ENCODE measurements at regions not wholly inside any gene's neighbourhood (a gene's known extent, or its start where the extent isn't known, plus 50 kb on each side); places are given as distances from the start of the nearest gene placed in this dataset.

DNA sequence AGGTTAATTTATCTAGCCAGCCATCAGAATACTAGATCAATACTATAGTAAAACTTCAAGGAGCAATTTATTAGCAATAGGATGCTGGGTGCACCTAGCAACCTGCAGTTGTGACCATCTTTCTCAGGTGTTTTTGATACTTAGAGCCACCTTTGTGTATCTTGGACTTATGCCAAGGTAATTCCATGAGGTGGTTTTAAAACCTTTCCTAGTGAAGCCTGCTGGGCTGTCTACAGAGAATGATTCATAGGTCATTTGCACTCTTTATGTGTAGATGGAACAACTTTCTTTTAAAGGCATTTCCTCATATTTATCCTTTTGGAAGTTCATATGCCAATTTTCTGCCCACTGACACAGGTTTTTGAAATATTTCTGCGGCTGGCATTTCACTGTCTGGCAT is 1030.1 kb upstream of the POU3F3 start:
- H3K36me3 ChIP-seq = no peaks in the 10 kb centered on the region
- H3K4me1 ChIP-seq (ENCODE audit: control insufficient read depth in 1 of 2, low read depth in 2 of 2) = no peaks in the 10 kb centered on the region
- no peaks in the 10 kb centered on the region for H3K27me3 ChIP-seq (replicated peaks; ENCODE audit: insufficient read depth)
- DNase-seq (ENCODE audit: low spot score) = no peak
- no peak overlapping the region for H3K27ac ChIP-seq
- H3K9me3 ChIP-seq = no peaks in the 10 kb centered on the region
- no peak for ATAC-seq (ENCODE audit: insufficient number of reproducible peaks, low FRiP score, low read depth)
- TF ChIP-seq, protein P1, sequence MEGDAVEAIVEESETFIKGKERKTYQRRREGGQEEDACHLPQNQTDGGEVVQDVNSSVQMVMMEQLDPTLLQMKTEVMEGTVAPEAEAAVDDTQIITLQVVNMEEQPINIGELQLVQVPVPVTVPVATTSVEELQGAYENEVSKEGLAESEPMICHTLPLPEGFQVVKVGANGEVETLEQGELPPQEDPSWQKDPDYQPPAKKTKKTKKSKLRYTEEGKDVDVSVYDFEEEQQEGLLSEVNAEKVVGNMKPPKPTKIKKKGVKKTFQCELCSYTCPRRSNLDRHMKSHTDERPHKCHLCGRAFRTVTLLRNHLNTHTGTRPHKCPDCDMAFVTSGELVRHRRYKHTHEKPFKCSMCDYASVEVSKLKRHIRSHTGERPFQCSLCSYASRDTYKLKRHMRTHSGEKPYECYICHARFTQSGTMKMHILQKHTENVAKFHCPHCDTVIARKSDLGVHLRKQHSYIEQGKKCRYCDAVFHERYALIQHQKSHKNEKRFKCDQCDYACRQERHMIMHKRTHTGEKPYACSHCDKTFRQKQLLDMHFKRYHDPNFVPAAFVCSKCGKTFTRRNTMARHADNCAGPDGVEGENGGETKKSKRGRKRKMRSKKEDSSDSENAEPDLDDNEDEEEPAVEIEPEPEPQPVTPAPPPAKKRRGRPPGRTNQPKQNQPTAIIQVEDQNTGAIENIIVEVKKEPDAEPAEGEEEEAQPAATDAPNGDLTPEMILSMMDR (IDR thresholded peaks at IDR 0.05) = no peak
- no peak overlapping the region for H3K4me3 ChIP-seq

DNA sequence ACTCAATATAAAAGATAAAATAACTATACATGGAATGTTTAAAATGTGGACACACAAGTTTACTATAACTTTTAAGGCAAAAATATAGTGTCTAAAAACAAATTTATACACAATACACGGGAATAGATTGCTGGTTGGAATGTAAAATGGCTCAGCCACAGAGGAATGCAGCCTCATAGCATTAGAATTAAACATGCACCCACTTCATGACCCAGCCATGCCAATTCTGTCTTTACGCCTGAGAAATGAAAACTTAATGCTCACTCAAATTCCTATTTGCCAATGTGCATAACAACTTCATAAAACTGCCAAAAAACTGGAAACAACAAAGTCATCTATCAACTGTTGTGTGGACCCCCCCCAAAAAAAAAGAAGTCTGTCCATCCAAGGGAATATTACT is 1006.6 kb upstream of the POU3F3 start:
- ATAC-seq (ENCODE audit: insufficient number of reproducible peaks, low FRiP score, low read depth) = no peak
- TF ChIP-seq, protein P1 (IDR thresholded peaks at IDR 0.05) = no peak
- no peak for DNase-seq (ENCODE audit: low spot score)

DNA sequence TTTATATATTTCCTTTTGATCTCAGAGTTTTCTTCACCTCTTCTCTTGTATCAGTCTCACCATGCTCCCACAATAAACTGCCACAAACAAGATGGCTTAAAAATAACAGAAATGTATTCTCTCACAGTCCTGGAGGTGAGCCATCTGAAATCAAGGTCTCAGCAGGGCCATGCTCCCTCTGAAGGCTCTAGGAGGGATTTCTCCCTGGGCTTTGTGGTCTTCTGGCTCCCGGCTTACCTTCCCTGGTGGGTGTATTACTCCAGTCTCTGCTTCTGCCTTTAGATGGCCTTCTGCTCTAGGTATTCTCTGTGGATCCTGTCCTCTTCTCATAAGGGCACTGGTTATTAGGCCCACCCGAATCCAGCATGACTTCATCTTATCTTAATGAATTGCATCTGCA is 994.7 kb upstream of the POU3F3 start:
- TF ChIP-seq, protein P1 (IDR thresholded peaks at IDR 0.05) = no peak
- Histone ChIP-seq H3K9me3 (no peaks in the 10 kb centered on the region), H3K27me3 (replicated peaks; ENCODE audit: insufficient read depth) (no peaks in the 10 kb centered on the region), H3K4me3 (no peak overlapping the region), H3K27ac (no peak overlapping the region), H3K36me3 (no peaks in the 10 kb centered on the region), H3K4me1 (ENCODE audit: control insufficient read depth in 1 of 2, low read depth in 2 of 2) (no peaks in the 10 kb centered on the region)
- ATAC-seq (ENCODE audit: insufficient number of reproducible peaks, low FRiP score, low read depth) = no peak
- DNase-seq (ENCODE audit: low spot score) = no peak

More for the DNA sequence above, 1006.6 kb upstream of the POU3F3 start:
- no peaks in the 10 kb centered on the region for H3K27me3 ChIP-seq (replicated peaks; ENCODE audit: insufficient read depth)
- H3K4me3 ChIP-seq = no peak overlapping the region
- H3K27ac ChIP-seq = no peak overlapping the region
- H3K9me3 ChIP-seq = no peaks in the 10 kb centered on the region
- no peaks in the 10 kb centered on the region for H3K36me3 ChIP-seq
- no peaks in the 10 kb centered on the region for H3K4me1 ChIP-seq (ENCODE audit: control insufficient read depth in 1 of 2, low read depth in 2 of 2)

DNA sequence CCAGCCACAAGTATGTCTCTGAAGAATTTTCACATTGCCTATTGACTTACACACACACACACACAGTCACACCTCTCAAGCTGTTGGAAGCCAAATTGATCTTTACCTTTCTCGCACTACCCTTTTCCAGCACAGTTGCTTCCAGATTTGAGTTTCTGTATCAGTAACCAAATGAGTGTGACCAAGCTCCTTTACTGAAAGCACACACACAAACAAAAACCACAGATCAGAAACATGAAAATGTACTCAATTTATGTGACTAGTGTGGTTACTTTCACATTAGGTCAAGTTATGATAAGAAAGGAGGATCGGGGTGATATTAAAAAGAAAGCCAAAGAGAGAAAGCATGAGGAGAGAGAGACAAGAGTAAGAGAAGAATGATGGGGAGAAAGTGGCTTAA is 993.9 kb upstream of the POU3F3 start:
- DNase-seq (ENCODE audit: low spot score) (no peak), ATAC-seq (ENCODE audit: insufficient number of reproducible peaks, low FRiP score, low read depth) (no peak)
- Histone ChIP-seq H3K4me1 (ENCODE audit: control insufficient read depth in 1 of 2, low read depth in 2 of 2) (no peaks in the 10 kb centered on the region), H3K27me3 (replicated peaks; ENCODE audit: insufficient read depth) (no peaks in the 10 kb centered on the region), H3K27ac (no peak overlapping the region), H3K9me3 (no peaks in the 10 kb centered on the region), H3K36me3 (no peaks in the 10 kb centered on the region), H3K4me3 (no peak overlapping the region)
- TF ChIP-seq, protein P1 (IDR thresholded peaks at IDR 0.05) = no peak

DNA sequence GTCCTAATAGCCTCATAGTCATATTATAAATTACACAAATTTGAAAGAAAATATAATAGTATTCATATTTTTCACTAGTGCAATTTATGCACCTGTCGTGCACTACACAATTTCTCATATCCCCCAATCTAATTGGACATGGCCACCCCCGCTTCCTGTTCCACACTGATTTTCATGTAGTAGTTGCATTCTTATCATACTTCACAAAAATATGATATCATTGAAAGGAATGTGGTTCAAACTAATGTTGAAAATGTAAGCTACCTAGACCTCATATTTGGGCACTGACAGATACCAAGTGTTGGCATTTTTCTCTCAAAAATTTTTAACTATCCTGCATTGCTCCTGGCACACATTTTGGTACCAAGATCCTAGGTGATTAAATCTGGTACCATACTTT is 985.5 kb upstream of the POU3F3 start:
- TF ChIP-seq, protein P1 (IDR thresholded peaks at IDR 0.05) = no peak
- DNase-seq (ENCODE audit: low spot score) (no peak), ATAC-seq (ENCODE audit: insufficient number of reproducible peaks, low FRiP score, low read depth) (no peak)
- Histone ChIP-seq H3K4me1 (ENCODE audit: control insufficient read depth in 1 of 2, low read depth in 2 of 2) (no peaks in the 10 kb centered on the region), H3K9me3 (no peaks in the 10 kb centered on the region), H3K4me3 (no peak overlapping the region), H3K27ac (no peak overlapping the region), H3K36me3 (no peaks in the 10 kb centered on the region), H3K27me3 (replicated peaks; ENCODE audit: insufficient read depth) (no peaks in the 10 kb centered on the region)

Measured in thoracic aorta (tissue), 2 donors.